ENCODE measurements at regions not wholly inside any gene's neighbourhood (a gene's known extent, or its start where the extent isn't known, plus 50 kb on each side); places are given as distances from the start of the nearest gene placed in this dataset.

DNA sequence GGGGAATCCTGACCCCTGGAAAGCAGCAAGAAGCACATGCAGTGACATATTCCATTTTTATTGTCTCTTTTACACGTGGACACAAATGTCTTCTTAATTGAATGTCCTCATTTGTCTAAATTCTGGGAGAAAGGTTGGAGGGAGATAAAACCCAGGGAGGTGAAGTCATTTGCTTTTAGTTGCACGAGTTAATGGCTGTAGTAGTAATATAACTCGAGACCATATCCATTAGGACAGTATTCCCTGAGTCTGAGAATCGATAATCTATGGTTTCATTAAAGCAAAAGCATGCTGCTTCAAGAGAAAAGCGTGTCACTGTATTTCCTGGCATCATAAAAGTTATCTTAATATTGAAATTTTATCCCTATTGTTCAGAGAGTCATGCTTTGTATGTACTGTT lies 216.0 kb upstream of the PELI2 start:
- TF ChIP-seq, protein P1, sequence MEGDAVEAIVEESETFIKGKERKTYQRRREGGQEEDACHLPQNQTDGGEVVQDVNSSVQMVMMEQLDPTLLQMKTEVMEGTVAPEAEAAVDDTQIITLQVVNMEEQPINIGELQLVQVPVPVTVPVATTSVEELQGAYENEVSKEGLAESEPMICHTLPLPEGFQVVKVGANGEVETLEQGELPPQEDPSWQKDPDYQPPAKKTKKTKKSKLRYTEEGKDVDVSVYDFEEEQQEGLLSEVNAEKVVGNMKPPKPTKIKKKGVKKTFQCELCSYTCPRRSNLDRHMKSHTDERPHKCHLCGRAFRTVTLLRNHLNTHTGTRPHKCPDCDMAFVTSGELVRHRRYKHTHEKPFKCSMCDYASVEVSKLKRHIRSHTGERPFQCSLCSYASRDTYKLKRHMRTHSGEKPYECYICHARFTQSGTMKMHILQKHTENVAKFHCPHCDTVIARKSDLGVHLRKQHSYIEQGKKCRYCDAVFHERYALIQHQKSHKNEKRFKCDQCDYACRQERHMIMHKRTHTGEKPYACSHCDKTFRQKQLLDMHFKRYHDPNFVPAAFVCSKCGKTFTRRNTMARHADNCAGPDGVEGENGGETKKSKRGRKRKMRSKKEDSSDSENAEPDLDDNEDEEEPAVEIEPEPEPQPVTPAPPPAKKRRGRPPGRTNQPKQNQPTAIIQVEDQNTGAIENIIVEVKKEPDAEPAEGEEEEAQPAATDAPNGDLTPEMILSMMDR (IDR thresholded peaks at IDR 0.05), result no peak

DNA sequence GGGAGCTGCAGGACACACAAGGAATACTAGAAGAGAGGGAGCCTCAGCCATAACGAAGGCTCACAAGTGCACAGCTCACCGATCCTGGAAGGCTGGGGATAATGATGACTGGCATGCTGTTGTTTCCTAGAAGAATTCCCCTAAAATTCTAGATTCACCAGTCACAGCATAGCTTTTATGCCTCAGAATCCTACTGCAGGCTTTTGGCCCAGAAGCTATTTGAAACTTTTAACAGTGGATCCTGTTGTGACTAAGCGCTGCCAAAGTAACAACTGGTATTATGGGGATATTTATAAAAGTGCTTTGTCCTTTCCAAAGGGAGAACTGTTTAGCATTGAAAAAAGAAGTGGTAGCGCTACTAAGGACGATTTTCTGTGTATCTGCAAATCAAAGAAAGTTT lies 214.1 kb upstream of the PELI2 start:
- TF ChIP-seq, protein P1 (IDR thresholded peaks at IDR 0.05), result no peak

DNA sequence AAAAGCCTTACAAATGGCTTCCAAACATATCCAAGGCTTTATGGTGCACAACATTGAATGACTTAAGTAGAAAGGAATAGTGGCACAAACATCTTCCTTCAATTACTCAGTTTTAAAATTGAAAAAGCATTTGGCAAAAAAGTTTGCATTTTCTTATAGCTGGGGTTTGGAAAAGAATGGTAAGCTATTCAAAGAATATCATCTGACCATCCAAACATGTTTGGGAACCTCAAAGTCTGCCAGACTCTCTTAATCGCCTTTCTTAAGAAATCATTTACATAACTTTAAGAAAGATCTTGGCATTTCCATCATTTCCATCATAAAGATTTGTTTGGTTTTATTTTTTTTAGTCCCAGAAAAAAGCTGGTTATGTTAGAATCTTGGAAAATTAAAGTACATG lies 210.1 kb upstream of the PELI2 start:
- TF ChIP-seq, protein P1 (IDR thresholded peaks at IDR 0.05), result no peak

- TF ChIP-seq, protein P1 (IDR thresholded peaks at IDR 0.05), result no peak
Observed at GRCh38 chr14:55909879-55910278, 208.3 kb upstream of the PELI2 start.

- TF ChIP-seq, protein P1 (IDR thresholded peaks at IDR 0.05), result no peak
Observed at GRCh38 chr14:55910601-55911243, 207.5 kb upstream of the PELI2 start.

GRCh38 chr14:55911776-55912175 lies 206.4 kb upstream of the PELI2 start:
- TF ChIP-seq, protein P1 (IDR thresholded peaks at IDR 0.05), result no peak

GRCh38 chr14:55912344-55912743 lies 205.9 kb upstream of the PELI2 start:
- TF ChIP-seq, protein P1 (IDR thresholded peaks at IDR 0.05), result no peak

Data from LNCAP (cell line).